ENCODE measurements at regions not wholly inside any gene's neighbourhood (a gene's known extent, or its start where the extent isn't known, plus 50 kb on each side); places are given as distances from the start of the nearest gene placed in this dataset.
"Not testable (repeated sequence)": the region's sequence is repeated elsewhere in the genome, so short reads cannot be mapped to it uniquely, and the experiment has no call there.

- intact Hi-C loops (cut with micrococcal nuclease) = no loop called here
- Mint-ChIP-seq H3K27me3 (no peaks in the 10 kb centered on the region), H3K27ac (no peak overlapping the region), H3K4me1 (no peaks in the 10 kb centered on the region), H3K9me3 (ENCODE audit: insufficient read depth) (peaks cover 5% of the 10 kb centered on the region), H3K4me3 (no peak overlapping the region)
- no peaks in the 10 kb centered on the region for H3K27me3 ChIP-seq (replicated peaks in 1 of 4; ENCODE audit: control extremely low read depth in 1 of 4, control insufficient read depth in 3 of 4, insufficient read depth in 4 of 4, low read length in 3 of 4)
- ATAC-seq (ENCODE audit: low read depth) = no peak
- TF ChIP-seq EZH2 (IDR thresholded peaks at IDR 0.05; ENCODE audit: borderline replicate concordance, insufficient read depth, low read depth, low read length, poor library complexity, severe bottlenecking) (no peak), CTCF (IDR thresholded peaks at IDR 0.05) (no peak)
- H3K9ac ChIP-seq (ENCODE audit: low read length) = no peak overlapping the region
- no peaks in the 10 kb centered on the region for H3K79me2 ChIP-seq (ENCODE audit: control insufficient read depth, insufficient read depth, low read length)
- ChIA-PET CTCF (no interaction called here), POLR2A (no interaction called here)
- no peaks in the 10 kb centered on the region for H3K4me1 ChIP-seq (ENCODE audit: control insufficient read depth in 2 of 2, insufficient read depth in 2 of 2, low read length in 2 of 2)
- H3K4me2 ChIP-seq (replicated peaks; ENCODE audit: low read depth, low read length, poor library complexity, severe bottlenecking) = no peak overlapping the region
- no peaks in the 10 kb centered on the region for H4K20me1 ChIP-seq (ENCODE audit: control insufficient read depth, insufficient read depth, low read length, poor library complexity, severe bottlenecking)
- WGBS (ENCODE audit: insufficient coverage) = no CpG with 5 or more reads among the region's 4 CpGs
- DNase-seq = no peak
- H3K36me3 ChIP-seq (replicated peaks in 1 of 2; ENCODE audit: control extremely low read depth in 1 of 2, control insufficient read depth in 1 of 2, extremely low read depth in 1 of 2, insufficient read depth in 2 of 2, low read length in 1 of 2) = no peaks in the 10 kb centered on the region
- H2AFZ ChIP-seq (ENCODE audit: insufficient read depth, low read depth, low read length, poor library complexity, severe bottlenecking) = no peak overlapping the region
- no peak overlapping the region for H3K4me3 ChIP-seq (ENCODE audit: control extremely low read depth in 1 of 5, extremely low read depth in 1 of 5, insufficient read depth in 1 of 5, low read depth in 2 of 5, low read length in 4 of 5)
- H3K9me3 ChIP-seq (ENCODE audit: control extremely low read depth in 1 of 3, control insufficient read depth in 2 of 3, insufficient read depth in 1 of 3, low read length in 2 of 3) = peaks cover 0 to 2% (median 2%) of the 10 kb centered on the region in 3 donors
- no peak overlapping the region for H3K27ac ChIP-seq (ENCODE audit: low read length in 2 of 2)
These were observed 125.1 kb upstream of the PAM start for GRCh38 chr5:102629827-102630605.

- H3K9ac ChIP-seq (ENCODE audit: low read length); H3K27me3 ChIP-seq (replicated peaks in 1 of 4; ENCODE audit: control extremely low read depth in 1 of 4, control insufficient read depth in 3 of 4, insufficient read depth in 4 of 4, low read length in 3 of 4); H3K27ac ChIP-seq (ENCODE audit: low read length in 2 of 2); H3K4me3 ChIP-seq (ENCODE audit: control extremely low read depth in 1 of 5, extremely low read depth in 1 of 5, insufficient read depth in 1 of 5, low read depth in 2 of 5, low read length in 4 of 5); H4K20me1 ChIP-seq (ENCODE audit: control insufficient read depth, insufficient read depth, low read length, poor library complexity, severe bottlenecking); H3K4me1 ChIP-seq (ENCODE audit: control insufficient read depth in 2 of 2, insufficient read depth in 2 of 2, low read length in 2 of 2); H3K9me3 Mint-ChIP-seq (ENCODE audit: insufficient read depth); H3K4me1 Mint-ChIP-seq; ATAC-seq (ENCODE audit: low read depth); H2AFZ ChIP-seq (ENCODE audit: insufficient read depth, low read depth, low read length, poor library complexity, severe bottlenecking); H3K9me3 ChIP-seq (ENCODE audit: control extremely low read depth in 1 of 3, control insufficient read depth in 2 of 3, insufficient read depth in 1 of 3, low read length in 2 of 3); POLR2A ChIA-PET; H3K4me3 Mint-ChIP-seq; H3K4me2 ChIP-seq (replicated peaks; ENCODE audit: low read depth, low read length, poor library complexity, severe bottlenecking); intact Hi-C loops (cut with micrococcal nuclease); CTCF ChIA-PET; H3K27me3 Mint-ChIP-seq; H3K27ac Mint-ChIP-seq; DNase-seq; H3K36me3 ChIP-seq (replicated peaks in 1 of 2; ENCODE audit: control extremely low read depth in 1 of 2, control insufficient read depth in 1 of 2, extremely low read depth in 1 of 2, insufficient read depth in 2 of 2, low read length in 1 of 2); H3K79me2 ChIP-seq (ENCODE audit: control insufficient read depth, insufficient read depth, low read length): not testable (repeated sequence)
- WGBS (ENCODE audit: insufficient coverage) = no CpG with 5 or more reads among the region's 1 CpG
These were observed 119.7 kb upstream of the PAM start for GRCh38 chr5:102635399-102635798.

Measured in B cell (primary cell).